ENCODE measurements at regions not wholly inside any gene's neighbourhood (a gene's known extent, or its start where the extent isn't known, plus 50 kb on each side); places are given as distances from the start of the nearest gene placed in this dataset.
A peak's percentile ranks its signal among the peaks of the same experiment; 100 is the strongest.
"Not testable (repeated sequence)": the region's sequence is repeated elsewhere in the genome, so short reads cannot be mapped to it uniquely, and the experiment has no call there.

DNA sequence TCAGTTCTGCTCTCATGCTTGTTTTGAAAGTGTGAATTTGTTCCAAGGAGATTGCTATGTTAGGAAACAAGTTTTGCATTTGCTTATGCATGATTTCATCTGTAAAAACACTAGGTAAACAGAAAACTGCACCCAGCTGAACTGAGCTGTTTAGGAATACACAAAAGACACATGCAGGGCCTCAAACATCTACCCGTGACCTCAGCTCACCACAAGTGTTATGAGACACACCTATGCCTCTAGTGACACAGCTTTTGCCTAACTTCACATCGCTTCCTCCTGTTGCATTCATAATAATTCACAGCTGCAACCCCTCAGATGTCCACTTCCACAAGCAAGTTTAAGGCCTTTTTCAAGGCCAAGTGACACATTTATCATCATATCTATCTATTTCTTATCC, 98.0 kb upstream of the SLC24A3 start:
- DNase-seq (ENCODE audit: low spot score): no peak

- no peak for DNase-seq (ENCODE audit: low spot score)
Measured at GRCh38 chr20:19115581-19115980, 96.9 kb upstream of the SLC24A3 start.

DNA sequence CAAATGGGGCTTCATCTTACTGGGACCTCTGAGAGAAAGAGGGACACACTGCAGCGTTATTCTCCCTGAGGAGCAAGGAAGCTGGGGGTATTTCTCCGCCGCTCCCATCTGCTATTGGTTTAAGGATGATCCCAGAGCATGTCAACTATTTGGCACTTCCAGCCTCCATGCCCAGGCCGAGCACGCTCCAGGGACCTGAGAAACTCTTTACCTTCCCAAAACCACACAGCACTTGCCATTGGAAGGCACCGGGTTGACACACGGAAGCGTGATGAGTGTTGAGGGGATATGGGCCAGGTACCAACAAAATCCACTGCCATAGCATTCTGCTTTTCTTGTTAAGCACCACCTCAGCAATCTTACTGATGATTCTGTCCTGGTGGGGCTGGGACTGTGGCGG, 92.4 kb upstream of the SLC24A3 start:
- no peak for DNase-seq (ENCODE audit: low spot score)

GRCh38 chr20:19120569-19120968, 91.9 kb upstream of the SLC24A3 start:
- DNase-seq (ENCODE audit: low spot score): no peak

- no peak for DNase-seq (ENCODE audit: low spot score)
Measured at GRCh38 chr20:19121463-19121862, 91.0 kb upstream of the SLC24A3 start.

- DNase-seq (ENCODE audit: low spot score): no peak
Measured at GRCh38 chr20:19121916-19122315, 90.5 kb upstream of the SLC24A3 start.

GRCh38 chr20:19122395-19122794, 90.0 kb upstream of the SLC24A3 start:
- no peak for DNase-seq (ENCODE audit: low spot score)

DNA sequence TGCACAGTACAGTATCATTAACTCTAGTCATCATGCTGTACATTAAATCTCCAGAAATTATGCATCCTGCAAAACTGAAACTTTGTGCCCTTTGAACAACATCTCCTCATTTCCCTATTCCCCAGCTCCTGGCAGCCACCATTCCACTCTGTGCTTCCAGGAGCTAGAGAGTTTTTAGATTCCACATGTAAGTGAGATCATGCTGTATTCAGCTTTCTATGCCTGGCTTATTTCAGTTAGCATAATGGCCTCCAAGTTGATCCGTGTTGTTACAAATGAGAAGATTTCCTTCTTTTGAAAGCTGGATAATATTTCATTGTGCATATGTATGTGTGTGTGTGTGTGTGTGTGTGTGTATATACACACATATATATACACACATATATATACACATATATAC, 86.9 kb upstream of the SLC24A3 start:
- DNase-seq (ENCODE audit: low spot score): no peak

GRCh38 chr20:19129306-19129705, 83.1 kb upstream of the SLC24A3 start:
- DNase-seq (ENCODE audit: low spot score): no peak

GRCh38 chr20:19129976-19130612, 82.3 kb upstream of the SLC24A3 start:
- DNase-seq (ENCODE audit: low spot score): peak; percentile 1

DNA sequence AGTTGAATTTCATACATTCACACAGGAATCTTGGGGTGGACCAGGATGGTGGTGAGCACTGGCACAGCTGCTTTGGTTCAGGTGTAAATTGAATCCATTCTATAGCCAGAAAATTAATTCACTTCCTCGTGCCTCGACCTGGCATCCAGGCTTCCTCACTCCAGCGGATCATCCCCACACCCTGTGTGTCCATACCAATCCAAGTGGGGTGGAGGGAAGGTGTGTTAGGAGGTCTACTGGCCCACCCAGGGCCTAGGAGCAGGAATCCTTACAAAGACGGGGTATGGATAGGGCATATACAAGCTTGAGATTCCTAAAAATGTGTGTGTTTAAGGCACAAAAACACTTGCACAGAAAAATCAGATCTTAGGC, 81.8 kb upstream of the SLC24A3 start:
- no peak for DNase-seq (ENCODE audit: low spot score)

DNA sequence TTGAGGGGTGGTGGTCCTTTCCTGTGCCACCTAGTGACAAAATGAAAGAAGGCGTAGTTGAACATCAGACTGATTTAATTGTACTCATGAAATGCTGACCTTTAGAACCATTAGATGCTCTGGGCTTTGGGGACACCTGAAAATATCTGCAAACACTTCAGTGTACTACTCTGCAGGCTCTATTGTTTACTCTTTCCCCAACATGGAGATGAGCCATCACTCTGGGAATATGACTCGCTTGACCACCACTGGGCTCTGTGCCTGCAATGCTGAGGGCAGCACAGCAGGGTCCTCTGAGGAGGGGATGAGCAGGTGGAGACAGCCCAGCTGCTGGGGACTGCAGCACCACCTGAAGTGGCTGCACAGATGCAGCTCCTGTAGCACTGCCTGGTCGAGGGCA, 74.8 kb upstream of the SLC24A3 start:
- no peak for DNase-seq (ENCODE audit: low spot score)

DNA sequence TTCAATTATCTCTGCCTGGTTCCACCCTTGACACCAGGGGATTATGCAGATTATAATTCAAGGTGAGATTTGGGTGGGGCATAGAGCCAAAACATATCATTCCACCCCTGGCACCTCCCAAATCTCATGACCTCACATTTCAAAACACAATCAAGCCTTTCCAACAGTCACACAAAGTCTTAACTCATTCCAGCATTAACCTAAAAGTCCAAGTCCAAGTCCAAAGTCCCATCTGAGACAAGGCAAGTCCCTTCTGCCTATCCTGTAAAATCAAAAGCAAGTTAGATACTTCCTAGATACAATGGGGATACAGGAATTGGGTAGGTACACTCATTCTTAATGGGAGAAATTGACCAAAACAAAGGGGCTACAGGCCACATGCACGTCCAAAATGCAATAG, 73.7 kb upstream of the SLC24A3 start:
- DNase-seq (ENCODE audit: low spot score): no peak

DNA sequence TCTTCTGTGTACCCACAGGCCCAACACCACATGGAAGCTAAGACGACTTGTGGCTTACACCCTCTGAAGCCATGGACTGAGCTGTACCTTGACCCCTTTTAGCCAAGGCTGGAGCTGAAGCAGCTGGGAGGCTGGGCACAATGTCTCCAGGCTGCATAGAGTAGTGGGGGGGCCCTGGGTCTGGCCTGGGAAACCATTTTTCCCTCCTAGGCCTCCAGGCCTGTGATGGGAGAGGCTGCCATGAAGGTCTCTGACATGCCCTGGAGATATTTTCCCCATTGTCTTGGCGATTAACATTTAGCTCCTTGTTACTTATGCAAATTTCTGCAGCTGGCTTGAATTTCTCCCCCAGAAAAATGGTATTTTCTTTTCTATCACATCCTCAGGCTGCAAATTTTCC, 72.9 kb upstream of the SLC24A3 start:
- not testable (repeated sequence) for DNase-seq (ENCODE audit: low spot score)

GRCh38 chr20:19141998-19142397, 70.4 kb upstream of the SLC24A3 start:
- no peak for DNase-seq (ENCODE audit: low spot score)

GRCh38 chr20:19143890-19144289, 68.6 kb upstream of the SLC24A3 start:
- DNase-seq (ENCODE audit: low spot score): no peak

GRCh38 chr20:19161336-19161735, 51.1 kb upstream of the SLC24A3 start:
- DNase-seq (ENCODE audit: low spot score): no peak
